Muscle of back (tissue), 3 donors: ENCODE measurements at regions not wholly inside any gene's neighbourhood (a gene's known extent, or its start where the extent isn't known, plus 50 kb on each side); places are given as distances from the start of the nearest gene placed in this dataset.
"Not testable (repeated sequence)": the region's sequence is repeated elsewhere in the genome, so short reads cannot be mapped to it uniquely, and the experiment has no call there.

Source experiments
- DNase-seq, 3 donors: peaks; one replicate each; pipeline versions ENCODE4 v3.0.0 to v3.0.0-alpha.2; 2013

GRCh38 chr1:196366-196765, 255.1 kb downstream of the OR4F29 start:
- DNase-seq, result not testable (repeated sequence)

DNA sequence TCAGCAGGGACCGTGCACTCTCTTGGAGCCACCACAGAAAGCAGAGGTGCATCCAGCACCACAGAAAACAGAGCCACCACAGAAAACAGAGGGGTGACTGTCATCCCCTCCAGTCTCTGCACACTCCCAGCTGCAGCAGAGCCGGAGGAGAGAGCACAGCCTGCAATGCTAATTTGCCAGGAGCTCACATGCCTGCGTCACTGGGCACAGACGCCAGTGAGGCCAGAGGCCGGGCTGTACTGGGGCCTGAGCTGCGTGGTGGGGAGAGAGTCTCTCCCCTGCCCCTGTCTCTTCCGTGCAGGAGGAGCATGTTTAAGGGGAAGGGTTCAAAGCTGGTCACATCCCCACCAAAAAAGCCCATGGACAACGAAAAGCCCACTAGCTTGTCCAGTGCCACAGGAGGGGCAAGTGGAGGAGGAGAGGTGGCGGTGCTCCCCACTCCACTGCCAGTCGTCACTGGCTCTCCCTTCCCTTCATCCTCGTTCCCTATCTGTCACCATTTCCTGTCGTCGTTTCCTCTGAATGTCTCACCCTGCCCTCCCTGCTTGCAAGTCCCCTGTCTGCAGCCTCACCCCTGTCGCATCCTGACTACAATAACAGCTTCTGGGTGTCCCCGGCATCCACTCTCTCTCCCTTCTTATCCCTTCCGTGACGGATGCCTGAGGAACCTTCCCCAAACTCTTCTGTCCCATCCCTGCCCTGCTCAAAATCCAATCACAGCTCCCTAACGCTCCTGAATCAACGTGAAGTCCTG, 260.0 kb downstream of the OR4F29 start:
- not testable (repeated sequence) for DNase-seq

- not testable (repeated sequence) for DNase-seq
Observed at GRCh38 chr1:190678-191077, 260.8 kb downstream of the OR4F29 start.

GRCh38 chr1:189915-190314, 261.6 kb downstream of the OR4F29 start:
- not testable (repeated sequence) for DNase-seq

DNA sequence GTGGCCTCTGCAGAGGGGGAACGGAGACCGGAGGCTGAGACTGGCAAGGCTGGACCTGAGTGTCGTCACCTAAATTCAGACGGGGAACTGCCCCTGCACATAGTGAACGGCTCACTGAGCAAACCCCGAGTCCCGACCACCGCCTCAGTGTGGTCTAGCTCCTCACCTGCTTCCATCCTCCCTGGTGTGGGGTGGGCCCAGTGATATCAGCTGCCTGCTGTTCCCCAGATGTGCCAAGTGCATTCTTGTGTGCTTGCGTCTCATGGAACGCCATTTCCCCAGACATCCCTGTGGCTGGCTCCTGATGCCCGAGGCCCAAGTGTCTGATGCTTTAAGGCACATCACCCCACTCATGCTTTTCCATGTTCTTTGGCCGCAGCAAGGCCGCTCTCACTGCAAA, 262.2 kb downstream of the OR4F29 start:
- not testable (repeated sequence) for DNase-seq

GRCh38 chr1:187298-187697, 264.2 kb downstream of the OR4F29 start:
- not testable (repeated sequence) for DNase-seq

- DNase-seq, result not testable (repeated sequence)
Observed at GRCh38 chr1:186691-187131, 264.8 kb downstream of the OR4F29 start.

DNA sequence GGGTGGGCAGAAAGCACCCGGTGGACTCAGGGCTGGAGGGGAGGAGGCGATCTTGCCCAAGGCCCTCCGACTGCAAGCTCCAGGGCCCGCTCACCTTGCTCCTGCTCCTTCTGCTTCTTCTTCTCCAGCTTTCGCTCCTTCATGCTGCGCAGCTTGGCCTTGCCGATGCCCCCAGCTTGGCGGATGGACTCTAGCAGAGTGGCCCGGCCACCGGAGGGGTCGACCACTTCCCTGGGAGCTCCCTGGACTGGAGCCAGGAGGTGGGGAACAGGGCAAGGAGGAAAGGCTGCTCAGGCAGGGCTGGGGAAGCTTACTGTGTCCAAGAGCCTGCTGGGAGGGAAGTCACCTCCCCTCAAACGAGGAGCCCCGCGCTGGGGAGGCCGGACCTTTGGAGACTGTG, 265.3 kb downstream of the OR4F29 start:
- not testable (repeated sequence) for DNase-seq

DNA sequence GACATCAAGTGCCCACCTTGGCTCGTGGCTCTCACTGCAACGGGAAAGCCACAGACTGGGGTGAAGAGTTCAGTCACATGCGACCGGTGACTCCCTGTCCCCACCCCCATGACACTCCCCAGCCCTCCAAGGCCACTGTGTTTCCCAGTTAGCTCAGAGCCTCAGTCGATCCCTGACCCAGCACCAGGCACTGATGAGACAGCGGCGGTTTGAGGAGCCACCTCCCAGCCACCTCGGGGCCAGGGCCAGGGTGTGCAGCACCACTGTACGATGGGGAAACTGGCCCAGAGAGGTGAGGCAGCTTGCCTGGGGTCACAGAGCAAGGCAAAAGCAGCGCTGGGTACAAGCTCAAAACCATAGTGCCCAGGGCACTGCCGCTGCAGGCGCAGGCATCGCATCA, 266.0 kb downstream of the OR4F29 start:
- not testable (repeated sequence) for DNase-seq

DNA sequence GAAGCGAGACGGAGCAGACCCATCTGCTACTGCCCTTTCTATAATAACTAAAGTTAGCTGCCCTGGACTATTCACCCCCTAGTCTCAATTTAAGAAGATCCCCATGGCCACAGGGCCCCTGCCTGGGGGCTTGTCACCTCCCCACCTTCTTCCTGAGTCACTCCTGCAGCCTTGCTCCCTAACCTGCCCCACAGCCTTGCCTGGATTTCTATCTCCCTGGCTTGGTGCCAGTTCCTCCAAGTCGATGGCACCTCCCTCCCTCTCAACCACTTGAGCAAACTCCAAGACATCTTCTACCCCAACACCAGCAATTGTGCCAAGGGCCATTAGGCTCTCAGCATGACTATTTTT, 267.2 kb downstream of the OR4F29 start:
- DNase-seq, result not testable (repeated sequence)

- not testable (repeated sequence) for DNase-seq
Observed at GRCh38 chr1:183620-184335, 267.7 kb downstream of the OR4F29 start.

GRCh38 chr1:183081-183480, 268.4 kb downstream of the OR4F29 start:
- not testable (repeated sequence) for DNase-seq

DNA sequence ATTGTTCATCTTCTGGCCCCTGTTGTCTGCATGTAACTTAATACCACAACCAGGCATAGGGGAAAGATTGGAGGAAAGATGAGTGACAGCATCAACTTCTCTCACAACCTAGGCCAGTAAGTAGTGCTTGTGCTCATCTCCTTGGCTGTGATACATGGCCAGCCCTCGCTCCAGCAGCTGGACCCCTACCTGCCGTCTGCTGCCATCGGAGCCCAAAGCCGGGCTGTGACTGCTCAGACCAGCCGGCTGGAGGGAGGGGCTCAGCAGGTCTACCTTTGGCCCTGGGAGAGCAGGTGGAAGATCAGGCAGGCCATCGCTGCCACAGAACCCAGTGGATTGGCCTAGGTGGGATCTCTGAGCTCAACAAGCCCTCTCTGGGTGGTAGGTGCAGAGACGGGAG, 268.8 kb downstream of the OR4F29 start:
- not testable (repeated sequence) for DNase-seq

- DNase-seq, result peak; percentile 52 to 88 (median 84)
Observed at GRCh38 chr1:181247-182216, 269.9 kb downstream of the OR4F29 start.

- DNase-seq, result peak in 1 of 3 donors; percentile 15
Observed at GRCh38 chr1:180749-181205, 270.7 kb downstream of the OR4F29 start.

DNA sequence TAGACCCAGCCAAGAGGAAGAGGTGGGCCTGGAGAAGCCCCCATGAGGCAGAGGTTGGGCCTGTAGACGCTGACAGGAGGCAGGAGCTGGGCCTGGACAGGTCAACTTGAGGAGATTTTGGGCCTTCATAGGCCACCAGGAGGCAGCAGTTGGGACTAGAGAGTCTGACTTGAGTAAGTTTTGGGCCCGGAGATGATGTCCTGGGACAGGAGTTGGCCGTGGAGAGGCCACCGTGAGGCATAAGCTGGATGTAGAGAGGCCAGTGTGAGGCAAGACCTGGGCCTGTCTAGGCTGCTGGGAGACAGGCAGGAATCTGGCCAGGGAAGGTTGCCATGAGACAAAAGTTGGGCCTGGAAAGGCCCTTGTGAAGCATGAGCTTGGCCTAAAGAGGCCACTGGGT, 312.6 kb downstream of the OR4F29 start:
- DNase-seq, result not testable (repeated sequence)

- DNase-seq, result not testable (repeated sequence)
Observed at GRCh38 chr1:137664-138063, 313.8 kb downstream of the OR4F29 start.

- DNase-seq, result not testable (repeated sequence)
Observed at GRCh38 chr1:136344-136932, 315.0 kb downstream of the OR4F29 start.

DNA sequence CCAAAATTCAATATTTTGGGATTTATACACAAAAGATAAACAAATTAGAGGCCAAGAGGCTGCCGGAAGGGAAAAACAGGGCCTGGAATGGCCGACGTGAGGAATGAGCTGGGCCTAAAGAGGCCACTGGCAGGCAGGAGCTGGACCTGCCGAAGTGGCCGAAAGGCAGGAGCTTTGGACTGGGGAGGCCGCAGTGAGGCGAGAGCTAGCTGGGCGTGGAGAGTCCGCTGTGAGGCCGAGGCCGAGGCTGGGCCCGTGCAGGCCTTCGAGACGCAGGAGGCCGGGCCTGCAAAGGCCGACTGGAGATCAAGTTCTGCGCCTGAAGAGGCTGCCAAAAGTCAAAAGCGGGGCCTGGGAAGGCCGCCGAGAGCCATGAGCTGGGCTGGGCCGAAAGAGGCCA, 316.5 kb downstream of the OR4F29 start:
- not testable (repeated sequence) for DNase-seq

- not testable (repeated sequence) for DNase-seq
Observed at GRCh38 chr1:118440-118839, 333.0 kb downstream of the OR4F29 start.

DNA sequence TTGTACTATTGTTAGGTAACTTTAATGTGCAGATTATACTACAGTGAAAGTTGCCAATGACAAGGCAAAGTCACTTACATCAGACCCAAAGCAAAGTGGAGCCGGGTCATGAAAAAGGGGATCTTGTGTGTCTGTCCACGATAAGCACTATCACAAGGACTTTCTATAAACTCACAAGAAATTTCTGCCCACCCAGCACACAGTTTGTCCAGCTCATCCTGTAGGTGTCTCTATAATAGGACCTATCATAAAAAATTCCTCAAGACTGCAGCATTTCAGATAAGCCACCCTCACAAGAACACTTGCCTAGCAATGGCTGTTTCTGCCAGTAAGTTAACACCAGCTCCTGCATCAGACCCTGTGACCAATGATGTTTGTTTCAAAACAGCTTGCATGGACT, 335.9 kb downstream of the OR4F29 start:
- not testable (repeated sequence) for DNase-seq
